Liver (tissue), 8 donors: ENCODE measurements at regions not wholly inside any gene's neighbourhood (a gene's known extent, or its start where the extent isn't known, plus 50 kb on each side); places are given as distances from the start of the nearest gene placed in this dataset.

ENCODE experiments used
- DNase-seq: peaks from one replicate; pipeline ENCODE4 v3.0.0-alpha.2; 2017; ENCODE audit warnings: low spot score
- H3K27ac ChIP-seq, 2 donors: one replicate each; pipeline ENCODE4 v1.7.0; 2013; ENCODE audit warnings: inconsistent platforms in 2 of 2, low read length in 2 of 2, control low read depth in 1 of 2, low read depth in 1 of 2, mild to moderate bottlenecking in 1 of 2
- H3K27me3 ChIP-seq, 4 donors: one replicate each; pipeline versions ENCODE4 v1.6.1 to v1.7.0; 2013; ENCODE audit warnings: low read length in 3 of 4, inconsistent platforms in 1 of 4, mild to moderate bottlenecking in 1 of 4, moderate library complexity in 1 of 4; ENCODE audit not compliant: control insufficient read depth in 4 of 4, insufficient read depth in 4 of 4
- H3K36me3 ChIP-seq, 4 donors: one replicate each; pipeline versions ENCODE4 v1.6.1 to v1.7.0; 2013; ENCODE audit warnings: low read length in 3 of 4, mild to moderate bottlenecking in 3 of 4, low read depth in 1 of 4, moderate library complexity in 1 of 4; ENCODE audit not compliant: control insufficient read depth in 4 of 4, insufficient read depth in 3 of 4
- H3K4me1 ChIP-seq, 4 donors: one replicate each; pipeline versions ENCODE4 v1.6.1 to v1.7.0; 2013; ENCODE audit warnings: low read length in 3 of 4, mild to moderate bottlenecking in 3 of 4, moderate library complexity in 1 of 4; ENCODE audit not compliant: control insufficient read depth in 4 of 4, insufficient read depth in 4 of 4
- H3K4me3 ChIP-seq, 3 donors: one replicate each; pipeline versions ENCODE4 v1.6.1 to v1.7.0; 2013; ENCODE audit warnings: low read length in 3 of 3, control low read depth in 1 of 3, low read depth in 1 of 3, mild to moderate bottlenecking in 1 of 3
- H3K9ac ChIP-seq, 2 donors: one replicate each; pipeline ENCODE4 v1.7.0; 2013; ENCODE audit warnings: low read length in 2 of 2, mild to moderate bottlenecking in 2 of 2, moderate library complexity in 2 of 2, control low read depth in 1 of 2, low read depth in 1 of 2
- H3K9me3 ChIP-seq, 4 donors: one replicate each; pipeline versions ENCODE4 v1.6.1 to v1.7.0; 2013; ENCODE audit warnings: low read length in 3 of 4; ENCODE audit not compliant: control insufficient read depth in 4 of 4
- ATF3 ChIP-seq: IDR thresholded peaks from 2 replicates; pipeline ENCODE4 v1.6.1; 2016; ENCODE audit warnings: antibody characterized with exemption
- CTCF ChIP-seq: fragments of 150-350 bp; IDR thresholded peaks from 2 replicates; pipeline ENCODE4 v1.5.1; 2017; ENCODE audit warnings: improper control_type of control experiment, low read depth, low read length; ENCODE audit not compliant: missing input control
- FOXA1 ChIP-seq: IDR thresholded peaks from 2 replicates; pipeline ENCODE4 v1.6.1; 2016; ENCODE audit warnings: antibody characterized with exemption
- FOXA2 ChIP-seq: IDR thresholded peaks from 2 replicates; pipeline ENCODE4 v1.6.1; 2016; ENCODE audit warnings: antibody characterized with exemption
- GABPA ChIP-seq, 2 donors: IDR thresholded peaks in 1 of 2; conservative IDR thresholded peaks in 1 of 2; 2 replicates each; pipeline ENCODE4 v1.6.1; 2016; ENCODE audit warnings: antibody characterized with exemption in 2 of 2, mild to moderate bottlenecking in 1 of 2, moderate library complexity in 1 of 2
- HNF4A ChIP-seq, 2 donors: conservative IDR thresholded peaks; 2 replicates each; pipeline ENCODE4 v1.6.1; 2016; ENCODE audit warnings: antibody characterized with exemption in 2 of 2, mild to moderate bottlenecking in 2 of 2
- JUND ChIP-seq, 2 donors: IDR thresholded peaks; 2 replicates each; pipeline ENCODE4 v1.6.1; 2016; ENCODE audit warnings: antibody characterized with exemption in 2 of 2
- NR2F2 ChIP-seq: IDR thresholded peaks from 2 replicates; pipeline ENCODE4 v1.6.1; 2016; ENCODE audit warnings: antibody characterized with exemption
- RAD21 ChIP-seq, 2 donors: IDR thresholded peaks; 2 replicates each; pipeline ENCODE4 v1.6.1; 2016; ENCODE audit warnings: antibody characterized with exemption in 2 of 2, mild to moderate bottlenecking in 2 of 2
- REST ChIP-seq: IDR thresholded peaks from 2 replicates; pipeline ENCODE4 v1.6.1; 2016; ENCODE audit warnings: antibody characterized with exemption, mild to moderate bottlenecking
- SP1 ChIP-seq: IDR thresholded peaks from 2 replicates; pipeline ENCODE4 v1.6.1; 2018; ENCODE audit warnings: antibody characterized with exemption, mild to moderate bottlenecking
- TAF1 ChIP-seq: conservative IDR thresholded peaks from 2 replicates; pipeline ENCODE4 v1.6.1; 2016; ENCODE audit warnings: antibody characterized with exemption, mild to moderate bottlenecking
- YY1 ChIP-seq: IDR thresholded peaks from 2 replicates; pipeline ENCODE4 v1.6.1; 2016; ENCODE audit warnings: antibody characterized with exemption, mild to moderate bottlenecking
- ZBTB33 ChIP-seq: IDR thresholded peaks from 2 replicates; pipeline ENCODE4 v1.6.1; 2016; ENCODE audit warnings: antibody characterized with exemption
- WGBS: extraction: QIAGEN DNeasy Blood & Tissue Kit; methylation state at CpG from one replicate; pipeline ENCODE4 v1.1.7; 2013; 5-methylcytosine and 5-hydroxymethylcytosine counted together
- donor health status: healthy.
- donor health status: healthy.
- donor health status: healthy.
- donor health status: healthy.
- donor health status: healthy.

GRCh38 chrX:113747274-113747973 is 836.5 kb upstream of the HTR2C start (continued):
- TF ChIP-seq REST (no peak), ATF3 (no peak), GABPA (IDR thresholded peaks at IDR 0.05 in 1 of 2, conservative IDR thresholded peaks at IDR 0.05 in 1 of 2) (no peak), HNF4A (conservative IDR thresholded peaks at IDR 0.05) (no peak)

- no peak overlapping the region for H3K27ac ChIP-seq
- no peak overlapping the region for H3K9ac ChIP-seq
- DNase-seq = no peak
- no peak for TF ChIP-seq SP1
- TF ChIP-seq TAF1 = no peak
- no peak for TF ChIP-seq YY1
- TF ChIP-seq NR2F2 = no peak
- no peak for TF ChIP-seq REST
- TF ChIP-seq JUND (IDR thresholded peaks at IDR 0.05) = no peak
- TF ChIP-seq ZBTB33 = no peak
- no peak for TF ChIP-seq HNF4A (conservative IDR thresholded peaks at IDR 0.05)
- TF ChIP-seq ATF3 = no peak
- TF ChIP-seq FOXA2 = no peak
- TF ChIP-seq FOXA1 = no peak
- no peak for TF ChIP-seq CTCF
- TF ChIP-seq GABPA (IDR thresholded peaks at IDR 0.05 in 1 of 2, conservative IDR thresholded peaks at IDR 0.05 in 1 of 2) = no peak
- no peak for TF ChIP-seq RAD21 (IDR thresholded peaks at IDR 0.05)
- H3K4me1 ChIP-seq = no peaks in the 10 kb centered on the region
- H3K36me3 ChIP-seq = no peaks in the 10 kb centered on the region
- H3K9me3 ChIP-seq = no peaks in the 10 kb centered on the region
- H3K4me3 ChIP-seq = no peak overlapping the region
- peaks cover 0 to 3% (median 0%) of the 10 kb centered on the region in 4 donors for H3K27me3 ChIP-seq
- WGBS = 41% methylated on average over 1 of the region's 1 CpG
Observed at GRCh38 chrX:113743069-113743468, 840.8 kb upstream of the HTR2C start.
